Activated CD4-positive, alpha-beta T cell treated with anti-CD3 and anti-CD28 coated beads, Interleukin-2, Interleukin-6, amounts not matched to agents 100 ng/mL and 50 ng/mL, durations not matched to agents 16 hours and 8 hours (primary cell): ENCODE measurements at regions not wholly inside any gene's neighbourhood (a gene's known extent, or its start where the extent isn't known, plus 50 kb on each side); places are given as distances from the start of the nearest gene placed in this dataset.

ENCODE experiments used
- DNase-seq: peaks from one replicate; pipeline ENCODE4 v3.0.0-alpha.2; 2020

GRCh38 chr1:4509206-4509605 is 145.2 kb upstream of the AJAP1 start:
- no peak for DNase-seq

DNA sequence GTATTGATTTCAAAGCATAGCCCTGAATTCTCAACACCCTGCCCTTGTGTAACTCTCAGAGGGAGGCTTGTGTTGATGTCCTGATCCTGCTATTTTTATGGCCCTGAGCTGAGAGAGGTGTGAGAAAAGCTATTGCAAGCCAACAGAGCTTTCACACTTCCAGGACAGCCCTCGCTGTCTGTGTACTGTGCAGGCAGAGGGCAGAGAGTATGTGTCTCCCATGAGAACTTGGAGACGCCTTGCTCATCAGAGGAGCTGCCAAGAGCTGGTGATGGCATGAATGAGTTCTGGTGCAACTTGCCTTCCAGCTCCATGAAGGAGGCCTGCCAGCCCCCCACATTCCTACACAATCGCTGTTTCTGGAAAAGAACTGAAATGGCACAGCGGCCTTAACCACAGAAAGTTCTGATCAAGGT is 144.1 kb upstream of the AJAP1 start:
- DNase-seq: no peak

GRCh38 chr1:4511374-4511773 is 143.0 kb upstream of the AJAP1 start:
- no peak for DNase-seq

GRCh38 chr1:4512636-4513035 is 141.8 kb upstream of the AJAP1 start:
- no peak for DNase-seq

- no peak for DNase-seq
Measured at GRCh38 chr1:4513685-4514084, 140.7 kb upstream of the AJAP1 start.

DNA sequence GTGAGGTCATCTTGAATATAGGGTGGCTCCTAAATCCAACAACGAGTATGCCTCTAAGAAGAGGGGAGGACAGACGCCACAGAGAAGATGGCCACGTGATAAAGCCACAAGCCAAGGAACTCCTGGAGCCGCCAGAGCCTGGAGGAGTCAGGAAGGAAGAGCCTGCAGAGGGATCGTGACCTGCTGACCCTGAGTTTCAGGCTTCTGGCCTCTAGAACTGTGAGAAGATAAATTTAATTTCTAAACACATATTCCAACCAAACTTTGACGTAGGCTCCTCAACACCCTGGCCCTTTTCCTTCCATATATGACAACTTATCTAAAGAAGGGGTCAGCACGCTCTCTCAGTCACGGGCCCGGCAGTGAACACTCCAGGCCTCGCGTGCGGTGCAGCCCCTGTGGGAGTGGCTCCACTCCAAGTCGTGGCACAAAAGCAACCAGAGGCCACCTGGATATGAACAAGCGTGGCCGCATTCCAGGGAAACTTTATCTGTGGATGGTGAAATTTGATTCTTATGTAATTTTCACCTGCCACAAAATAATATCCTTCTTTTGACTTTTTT is 138.6 kb upstream of the AJAP1 start:
- no peak for DNase-seq

DNA sequence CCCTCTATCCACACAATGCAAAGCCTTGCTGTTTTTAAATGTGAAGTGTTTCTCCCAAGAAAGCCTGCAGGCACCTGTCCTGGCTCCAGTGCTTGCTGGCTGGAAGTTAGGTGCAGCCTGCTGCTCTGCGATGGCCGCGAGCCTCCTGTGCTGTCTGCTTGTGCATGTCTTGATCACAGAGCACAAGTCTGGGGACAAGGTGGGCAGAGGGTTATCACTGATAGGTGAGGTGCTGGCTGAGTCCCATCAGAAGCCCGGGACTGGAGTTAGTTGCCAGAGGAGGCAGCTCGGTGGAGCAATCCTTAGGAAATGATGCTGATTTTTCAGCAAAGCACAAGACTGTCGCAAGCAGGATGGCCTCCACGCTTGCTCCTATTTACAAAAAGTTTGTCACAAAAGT is 137.8 kb upstream of the AJAP1 start:
- DNase-seq: no peak

DNA sequence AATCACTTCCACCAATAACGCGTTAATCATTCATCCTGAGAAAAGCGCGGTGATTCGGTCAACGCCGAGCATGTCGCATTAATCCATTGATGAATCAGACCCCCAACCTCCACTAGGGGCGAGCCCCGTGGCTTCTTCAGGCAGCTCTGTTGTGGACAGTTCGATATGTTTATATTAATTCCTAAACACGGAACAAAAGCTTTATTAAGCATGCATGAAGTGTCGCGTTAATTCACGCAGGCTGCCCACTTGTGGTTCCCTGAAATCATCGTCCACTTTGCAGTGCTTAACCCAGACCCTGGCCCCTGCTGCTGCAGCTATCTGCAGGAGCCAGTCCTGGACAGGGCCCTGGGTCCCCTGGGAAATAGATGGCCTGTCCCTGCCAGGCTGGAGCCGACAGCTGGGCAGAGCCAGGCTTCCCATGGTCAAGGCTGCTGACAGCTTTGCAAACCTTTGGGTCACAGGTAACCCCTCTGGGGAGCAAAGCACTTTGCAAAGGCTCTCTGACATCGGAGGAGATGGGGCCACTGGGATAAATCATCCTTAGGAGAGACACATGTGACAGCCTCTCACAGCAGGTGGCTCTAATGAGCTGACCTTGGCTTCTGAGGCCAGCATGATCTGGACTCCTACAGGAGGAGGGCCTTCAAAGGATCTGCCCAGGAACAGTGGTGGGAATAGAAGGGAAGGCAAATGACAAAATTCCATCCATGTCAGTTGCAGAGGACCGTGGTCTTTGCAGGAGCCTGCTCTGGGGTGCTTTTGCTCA is 137.0 kb upstream of the AJAP1 start:
- no peak for DNase-seq

DNA sequence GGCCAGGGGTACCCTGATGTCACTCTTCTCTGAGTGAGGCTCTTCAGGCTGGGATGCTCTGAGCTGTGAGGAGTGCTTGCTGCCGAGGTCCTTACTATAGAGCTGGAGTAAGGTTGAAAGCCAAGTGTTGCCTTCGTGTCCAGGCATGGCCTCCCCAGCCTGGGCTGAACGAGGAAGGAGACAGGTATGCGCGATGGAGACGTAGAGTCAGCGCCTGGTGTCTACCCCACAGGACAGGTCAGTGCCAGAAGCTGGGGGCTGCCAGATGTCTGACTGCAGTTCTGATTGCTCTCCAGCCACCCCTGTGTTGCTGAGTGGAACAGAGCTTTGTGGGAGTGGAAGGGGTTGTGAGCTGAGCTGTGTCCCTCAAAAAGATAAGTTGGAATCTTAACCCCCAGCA is 135.8 kb upstream of the AJAP1 start:
- no peak for DNase-seq

GRCh38 chr1:4519954-4520353 is 134.5 kb upstream of the AJAP1 start:
- no peak for DNase-seq

DNA sequence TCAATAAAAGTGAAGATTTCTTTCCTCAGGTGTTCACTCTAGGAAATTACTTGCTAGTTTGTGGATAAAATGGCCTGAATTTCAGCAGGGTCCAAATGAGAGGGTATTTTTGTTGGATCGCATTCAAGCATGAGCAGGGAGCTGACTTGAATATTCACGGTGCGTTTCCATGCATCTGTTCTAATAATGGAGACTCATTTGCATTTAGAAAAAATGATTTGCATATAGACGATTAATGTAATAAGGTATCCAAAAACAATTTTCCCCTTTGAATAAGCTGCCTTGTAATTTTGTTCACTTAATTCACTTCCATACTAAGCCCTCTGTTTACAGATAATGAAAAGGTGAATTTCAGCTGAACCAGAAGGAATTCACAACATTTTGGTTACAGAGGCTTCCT is 130.9 kb upstream of the AJAP1 start:
- no peak for DNase-seq

GRCh38 chr1:4526747-4527146 is 127.7 kb upstream of the AJAP1 start:
- DNase-seq: no peak

- DNase-seq: no peak
Measured at GRCh38 chr1:4527819-4528218, 126.6 kb upstream of the AJAP1 start.

- no peak for DNase-seq
Measured at GRCh38 chr1:4528590-4528989, 125.8 kb upstream of the AJAP1 start.

GRCh38 chr1:4529446-4530165 is 124.8 kb upstream of the AJAP1 start:
- no peak for DNase-seq

- no peak for DNase-seq
Measured at GRCh38 chr1:4530166-4530785, 124.1 kb upstream of the AJAP1 start.

GRCh38 chr1:4531842-4532241 is 122.6 kb upstream of the AJAP1 start:
- no peak for DNase-seq

DNA sequence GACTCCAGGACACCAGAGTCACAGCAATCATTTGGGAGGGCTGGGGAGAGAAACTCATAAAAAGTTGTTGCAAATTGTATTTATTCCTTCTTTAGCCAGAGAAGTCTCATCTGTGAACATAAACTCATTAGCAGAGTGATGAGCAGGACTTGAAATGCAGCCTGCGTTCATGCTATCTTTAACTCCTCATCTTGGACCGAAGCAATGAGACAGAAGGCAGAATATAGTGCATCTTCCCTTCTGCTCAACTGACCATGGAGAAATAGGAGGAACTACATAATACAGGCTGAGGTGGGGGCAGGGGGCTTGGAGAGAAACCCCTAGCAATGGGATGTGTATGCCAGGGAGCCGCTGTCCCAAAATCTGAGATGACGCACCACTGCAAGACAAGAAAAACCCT is 121.8 kb upstream of the AJAP1 start:
- no peak for DNase-seq

DNA sequence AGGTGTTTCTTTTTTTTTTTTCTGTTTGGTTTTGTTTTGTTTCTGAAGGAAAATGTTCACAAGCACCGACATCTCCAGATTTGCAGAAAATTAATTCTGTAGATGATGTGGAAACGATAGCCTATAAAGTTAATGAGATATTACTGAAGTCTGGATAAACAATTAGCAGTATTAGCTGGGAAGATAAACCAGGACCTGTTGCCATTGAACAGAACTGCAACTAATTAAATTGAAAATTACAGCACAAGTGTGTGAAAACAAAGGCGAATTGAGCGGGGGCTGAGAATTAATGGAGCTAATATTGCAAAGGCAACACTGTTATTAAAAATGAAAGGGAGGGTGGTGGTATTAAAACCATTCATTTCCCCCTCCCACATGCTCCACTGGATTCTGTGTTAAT is 107.5 kb upstream of the AJAP1 start:
- no peak for DNase-seq

DNA sequence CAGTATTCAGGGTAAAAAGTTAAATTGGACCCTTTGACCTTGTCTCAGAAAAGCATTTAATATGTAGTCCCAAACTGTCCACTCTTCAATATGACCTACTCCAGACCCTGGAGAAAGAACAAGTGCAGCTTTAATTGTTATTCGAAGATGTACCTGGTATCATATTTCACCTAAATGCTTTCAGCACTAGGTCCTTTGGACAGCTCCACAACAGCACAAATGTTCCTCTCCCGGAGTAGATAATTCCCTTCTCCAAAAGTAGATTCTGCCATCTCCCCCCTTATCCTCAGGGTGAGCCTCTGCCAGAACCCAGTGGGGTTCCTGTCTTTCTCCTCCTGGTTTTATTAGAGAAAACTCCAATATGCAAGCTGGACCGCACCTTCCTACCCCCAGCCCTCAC is 104.5 kb upstream of the AJAP1 start:
- no peak for DNase-seq

DNA sequence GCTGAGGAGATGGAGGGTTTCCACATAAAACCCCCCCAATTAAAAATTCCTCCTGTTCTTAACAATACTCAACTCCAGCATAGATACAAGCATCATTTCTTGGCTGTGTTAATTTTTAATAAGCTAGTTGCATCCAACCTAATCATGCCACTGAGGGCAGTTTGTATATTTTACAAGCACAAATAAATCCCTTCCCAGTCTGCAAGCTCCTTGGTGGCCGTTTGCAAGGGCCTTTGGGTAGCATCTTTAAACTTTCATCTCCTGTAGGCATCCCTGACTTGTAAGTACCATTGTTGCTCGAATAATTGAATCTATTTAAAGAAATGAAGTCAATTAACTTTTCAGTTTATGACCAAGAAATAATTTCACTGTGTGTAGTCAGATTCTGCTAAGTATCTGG is 103.5 kb upstream of the AJAP1 start:
- DNase-seq: no peak

- DNase-seq: no peak
Measured at GRCh38 chr1:4551706-4552105, 102.7 kb upstream of the AJAP1 start.

- DNase-seq: no peak
Measured at GRCh38 chr1:4553761-4554160, 100.6 kb upstream of the AJAP1 start.
